ENCODE measurements at regions not wholly inside any gene's neighbourhood (a gene's known extent, or its start where the extent isn't known, plus 50 kb on each side); places are given as distances from the start of the nearest gene placed in this dataset.

DNA sequence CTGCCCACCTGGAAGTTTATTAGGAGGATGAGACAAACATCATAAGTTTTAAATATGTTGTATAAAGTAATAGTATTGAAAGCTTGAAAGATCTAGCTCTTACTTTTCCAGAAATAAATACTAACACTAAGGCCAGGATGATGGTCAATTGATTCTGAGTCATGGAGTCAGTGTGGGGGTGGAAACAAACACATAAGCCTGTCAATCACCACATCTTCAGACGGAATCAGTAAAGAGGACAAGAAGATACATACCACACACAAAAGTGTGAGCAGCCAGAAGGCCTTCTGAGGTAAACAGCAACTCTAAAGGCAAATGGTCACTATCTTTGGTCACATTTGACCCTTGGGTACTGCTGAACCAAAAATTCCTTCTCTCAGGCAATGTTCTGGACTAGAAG lies 365.0 kb upstream of the RASGEF1B start:
- no peak for TF ChIP-seq POLR2A (IDR thresholded peaks at IDR 0.05; ENCODE audit: low read depth, low read length)
- no peak for DNase-seq (ENCODE audit: insufficient read length, low spot score)
- FAIRE-seq: no peak

DNA sequence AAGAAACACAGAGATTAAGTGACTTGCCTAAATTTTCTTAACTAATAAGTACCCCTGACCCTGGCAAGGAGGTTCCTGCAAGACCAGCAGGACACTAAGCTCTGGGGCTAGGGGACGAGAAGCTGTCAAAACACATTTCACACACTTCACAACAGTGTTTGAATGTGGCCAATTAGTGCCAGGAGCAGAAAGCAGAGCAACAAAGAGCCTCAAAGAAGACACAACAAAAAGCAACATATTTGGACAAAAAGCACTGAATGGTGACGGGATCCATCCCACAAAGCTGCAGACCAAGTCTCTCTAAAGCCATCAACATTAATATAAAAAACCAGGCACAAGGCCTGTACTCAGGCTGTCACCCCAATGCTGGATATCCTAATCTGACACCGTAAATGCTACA lies 361.9 kb upstream of the RASGEF1B start:
- no peak for TF ChIP-seq POLR2A (IDR thresholded peaks at IDR 0.05; ENCODE audit: low read depth, low read length)
- FAIRE-seq (no peak), DNase-seq (ENCODE audit: insufficient read length, low spot score) (no peak)

DNA sequence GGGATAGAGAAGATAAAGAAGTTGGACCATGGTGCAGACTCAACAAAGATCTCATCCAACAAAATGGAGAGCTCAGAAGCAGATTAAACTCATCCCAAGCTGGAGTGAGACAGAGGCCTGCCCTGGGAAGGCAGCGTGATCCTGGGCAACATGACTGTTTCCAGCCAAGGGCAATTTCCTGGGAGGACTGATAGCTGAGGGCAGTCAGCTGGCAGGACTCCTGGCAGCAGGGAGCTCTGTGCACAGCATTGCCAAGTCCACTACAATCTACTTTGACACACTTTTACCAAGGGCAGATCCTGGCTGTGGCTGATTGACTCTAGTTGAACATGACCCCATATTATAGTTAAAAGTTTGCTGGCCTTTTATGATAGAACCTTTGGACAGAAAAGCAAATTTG lies 357.3 kb upstream of the RASGEF1B start:
- FAIRE-seq (no peak), DNase-seq (ENCODE audit: insufficient read length, low spot score) (no peak)
- no peak for TF ChIP-seq POLR2A (IDR thresholded peaks at IDR 0.05; ENCODE audit: low read depth, low read length)

DNA sequence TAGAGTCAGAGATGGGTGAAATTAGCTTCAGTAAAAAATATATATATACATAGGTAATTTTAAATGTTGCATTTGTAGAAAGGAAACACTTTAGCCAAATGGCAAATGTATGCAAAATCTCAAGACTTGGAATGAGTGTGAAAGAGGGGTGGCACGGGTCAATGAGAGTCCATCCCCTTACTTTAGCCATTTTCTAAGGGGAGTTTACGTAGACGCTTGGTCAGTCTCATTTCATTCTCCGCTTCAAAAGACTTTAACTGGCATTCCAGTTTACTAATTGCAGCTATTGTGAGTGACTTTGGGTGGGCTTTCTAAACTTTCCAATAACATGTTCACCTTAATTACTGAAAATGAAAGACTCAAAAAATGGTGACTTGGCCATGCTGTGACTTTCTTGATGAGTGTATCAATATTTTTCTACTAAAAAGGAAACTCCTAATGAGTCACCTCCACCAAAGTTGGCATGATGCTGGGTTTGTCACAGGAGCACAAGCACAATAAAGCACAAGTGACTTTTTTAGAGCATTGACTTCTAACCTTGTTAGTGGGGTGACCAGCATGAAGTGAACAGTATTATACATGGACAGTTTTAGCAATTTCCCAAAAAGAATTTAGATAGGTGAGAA lies 356.0 kb upstream of the RASGEF1B start:
- FAIRE-seq (no peak), DNase-seq (ENCODE audit: insufficient read length, low spot score) (no peak)
- no peak for TF ChIP-seq POLR2A (IDR thresholded peaks at IDR 0.05; ENCODE audit: low read depth, low read length)

DNA sequence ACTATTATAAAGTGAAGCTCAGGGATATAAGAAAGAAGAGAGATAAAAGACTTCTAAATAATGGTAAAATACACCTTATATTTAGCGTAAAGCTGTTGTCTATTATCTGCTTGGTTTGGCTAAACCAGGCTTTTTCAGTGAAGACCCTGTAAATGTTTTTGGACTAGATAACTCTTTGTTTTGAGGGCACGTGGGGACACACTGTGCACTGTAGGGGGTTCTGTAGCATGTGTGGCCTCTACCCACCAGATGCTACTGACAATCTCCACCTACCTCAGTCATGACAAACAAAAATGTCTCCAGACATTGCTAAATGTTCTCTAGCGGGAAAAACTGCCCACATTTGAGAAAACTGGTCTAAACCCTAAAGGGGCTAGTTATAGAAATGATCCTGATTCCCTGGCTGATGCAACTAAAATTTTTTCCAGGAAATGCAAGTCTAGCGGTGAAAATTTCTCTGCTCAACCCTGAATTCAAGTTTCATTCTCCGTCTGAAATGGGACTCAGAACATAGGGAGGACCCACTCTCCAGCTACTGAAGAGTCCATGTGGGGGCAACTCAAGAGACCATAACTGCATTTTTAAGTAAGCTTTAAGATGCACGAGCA lies 355.2 kb upstream of the RASGEF1B start:
- no peak for FAIRE-seq

DNA sequence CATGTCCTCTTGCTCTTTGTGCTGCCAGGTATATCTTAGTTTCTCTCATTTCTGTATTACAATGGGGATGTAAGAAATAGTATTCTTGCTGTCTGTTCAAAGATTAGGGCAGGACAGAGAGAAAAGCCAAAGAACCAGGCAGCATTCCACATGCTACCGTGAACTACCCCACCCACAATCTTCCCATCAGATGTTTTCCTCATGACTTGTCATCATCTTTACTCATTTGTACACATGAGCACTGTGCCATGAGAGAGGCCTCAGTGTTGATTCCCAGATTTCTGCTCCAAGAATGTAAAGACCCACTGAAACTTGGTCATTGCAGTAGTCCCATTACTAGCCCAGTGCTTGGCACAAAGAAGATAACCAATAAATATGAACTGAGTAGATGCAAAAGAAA lies 354.6 kb upstream of the RASGEF1B start:
- no peak for TF ChIP-seq POLR2A (IDR thresholded peaks at IDR 0.05; ENCODE audit: low read depth, low read length)
- FAIRE-seq: no peak

More for the DNA sequence above, 355.2 kb upstream of the RASGEF1B start:
- no peak for TF ChIP-seq POLR2A (IDR thresholded peaks at IDR 0.05; ENCODE audit: low read depth, low read length)
- no peak for DNase-seq (ENCODE audit: insufficient read length, low spot score)

DNA sequence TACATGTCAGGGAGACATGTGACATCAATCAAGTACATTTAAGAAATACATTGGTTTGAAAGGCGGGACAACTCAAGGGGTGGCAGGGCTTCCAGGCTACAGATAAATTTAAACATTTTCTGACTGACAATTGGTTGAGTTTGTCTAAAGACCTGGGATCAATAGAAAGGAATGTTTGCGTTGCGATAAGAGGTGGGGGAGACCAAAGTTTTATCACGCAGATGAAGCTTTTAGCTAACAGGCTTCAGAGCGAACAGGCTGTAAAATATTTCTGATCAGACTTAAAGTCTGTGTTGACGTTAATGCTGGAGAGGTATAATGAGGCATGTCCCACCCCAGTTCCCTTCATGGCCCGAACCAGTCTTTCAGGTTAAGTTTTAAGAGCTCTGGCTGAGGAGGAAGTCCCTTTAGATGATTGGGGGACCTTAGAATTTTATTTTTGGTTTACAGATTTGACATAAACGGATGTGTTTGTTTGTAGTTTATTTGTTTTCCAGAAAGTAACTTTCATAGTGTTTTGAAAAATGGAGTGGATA lies 346.7 kb upstream of the RASGEF1B start:
- no peak for TF ChIP-seq POLR2A (IDR thresholded peaks at IDR 0.05; ENCODE audit: low read depth, low read length)
- FAIRE-seq: no peak

More for the DNA sequence above, 354.6 kb upstream of the RASGEF1B start:
- DNase-seq (ENCODE audit: insufficient read length, low spot score): no peak

DNA sequence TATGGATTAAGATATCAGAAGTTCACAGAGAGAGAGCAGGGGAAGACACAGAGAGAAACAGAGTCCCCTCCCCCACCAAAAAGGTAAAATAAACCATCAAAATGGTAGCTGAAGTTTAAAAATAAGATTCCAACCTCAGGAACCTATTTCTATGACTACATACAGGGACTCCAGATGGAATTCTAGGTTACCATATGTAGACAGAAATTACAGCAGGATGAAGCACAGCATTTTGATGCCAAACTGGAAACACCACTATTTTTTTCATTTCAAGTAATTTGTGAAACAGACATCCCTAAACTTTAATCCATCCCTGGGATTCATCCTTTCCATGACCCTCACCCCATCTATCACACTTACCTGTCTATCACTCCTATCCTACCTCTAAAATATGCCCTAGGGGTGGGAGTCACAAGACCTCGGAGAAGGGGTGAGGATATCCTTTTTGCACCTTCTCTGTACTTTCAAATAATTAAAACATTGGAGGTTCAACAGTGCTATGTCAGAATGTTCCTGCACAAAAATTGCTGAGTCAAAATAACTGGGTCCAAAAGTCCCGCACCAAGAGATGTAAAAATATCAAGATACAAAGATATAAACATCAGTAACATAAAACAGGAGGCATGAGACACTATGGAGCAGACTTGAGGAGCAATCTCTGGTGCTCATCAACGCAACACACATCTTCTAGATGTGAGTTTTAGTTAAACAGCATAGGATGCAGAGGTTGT lies 344.5 kb upstream of the RASGEF1B start:
- FAIRE-seq (no peak), DNase-seq (ENCODE audit: insufficient read length, low spot score) (no peak)
- no peak for TF ChIP-seq POLR2A (IDR thresholded peaks at IDR 0.05; ENCODE audit: low read depth, low read length)

More for the DNA sequence above, 346.7 kb upstream of the RASGEF1B start:
- DNase-seq (ENCODE audit: insufficient read length, low spot score): no peak

DNA sequence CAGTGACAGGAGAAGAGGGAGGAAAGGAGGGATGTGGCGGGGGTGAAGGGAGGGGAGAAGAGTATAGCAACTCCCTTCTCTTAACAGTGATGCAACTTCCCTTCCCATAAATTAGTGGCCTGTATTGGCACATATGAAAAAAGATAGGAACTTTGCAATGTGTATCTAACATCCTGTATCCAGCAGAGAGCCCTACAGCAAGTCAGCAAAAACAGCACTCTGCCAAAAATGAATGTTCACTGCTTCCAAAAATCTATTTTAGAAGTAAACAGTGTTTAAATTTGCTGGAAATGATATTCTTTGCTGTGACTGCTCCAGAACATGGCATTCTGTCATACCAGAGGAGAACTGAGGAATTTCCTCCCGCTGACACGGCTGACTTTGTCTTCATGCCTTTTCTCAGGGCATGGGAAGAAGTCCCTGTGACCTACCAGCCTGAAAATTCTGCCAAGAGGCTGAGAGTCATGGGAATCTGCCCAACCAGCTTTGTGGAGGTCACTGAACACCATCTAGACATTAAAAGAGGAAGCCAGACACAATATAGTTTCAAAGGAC lies 343.4 kb upstream of the RASGEF1B start:
- FAIRE-seq (no peak), DNase-seq (ENCODE audit: insufficient read length, low spot score) (no peak)
- no peak for TF ChIP-seq POLR2A (IDR thresholded peaks at IDR 0.05; ENCODE audit: low read depth, low read length)

DNA sequence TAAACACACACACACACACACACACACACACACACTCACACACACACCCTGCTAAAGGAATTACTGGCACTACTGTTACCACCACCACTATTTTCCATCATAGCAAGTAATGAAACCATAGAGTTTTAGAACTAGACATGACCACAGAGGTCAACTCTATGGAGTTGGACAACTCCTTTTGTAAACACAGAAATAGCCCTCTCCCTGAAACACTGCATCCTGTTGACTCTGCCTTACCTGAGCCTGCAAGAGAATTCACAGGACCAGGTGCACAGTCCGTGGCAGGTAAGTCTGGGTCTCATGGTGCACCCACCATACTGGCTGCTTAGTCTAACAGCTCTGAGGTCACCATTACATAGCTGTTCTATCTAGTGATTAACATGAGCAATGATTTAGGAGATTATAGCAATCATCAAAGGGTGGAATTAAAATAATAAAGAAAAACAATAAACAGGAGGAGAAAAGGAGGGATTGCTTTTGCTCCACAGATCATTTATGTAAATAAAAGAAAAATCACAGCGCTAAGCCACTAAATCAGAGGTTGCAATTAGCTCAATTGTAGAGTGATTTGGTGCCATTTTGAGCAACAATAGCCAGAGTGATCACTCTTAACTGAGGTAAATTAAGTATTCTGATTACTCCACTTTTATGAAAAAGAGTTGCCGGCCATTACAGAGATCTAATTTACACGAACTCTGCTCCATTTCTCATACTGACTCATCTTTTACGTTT lies 340.0 kb upstream of the RASGEF1B start:
- FAIRE-seq (no peak), DNase-seq (ENCODE audit: insufficient read length, low spot score) (no peak)
- no peak for TF ChIP-seq POLR2A (IDR thresholded peaks at IDR 0.05; ENCODE audit: low read depth, low read length)

DNA sequence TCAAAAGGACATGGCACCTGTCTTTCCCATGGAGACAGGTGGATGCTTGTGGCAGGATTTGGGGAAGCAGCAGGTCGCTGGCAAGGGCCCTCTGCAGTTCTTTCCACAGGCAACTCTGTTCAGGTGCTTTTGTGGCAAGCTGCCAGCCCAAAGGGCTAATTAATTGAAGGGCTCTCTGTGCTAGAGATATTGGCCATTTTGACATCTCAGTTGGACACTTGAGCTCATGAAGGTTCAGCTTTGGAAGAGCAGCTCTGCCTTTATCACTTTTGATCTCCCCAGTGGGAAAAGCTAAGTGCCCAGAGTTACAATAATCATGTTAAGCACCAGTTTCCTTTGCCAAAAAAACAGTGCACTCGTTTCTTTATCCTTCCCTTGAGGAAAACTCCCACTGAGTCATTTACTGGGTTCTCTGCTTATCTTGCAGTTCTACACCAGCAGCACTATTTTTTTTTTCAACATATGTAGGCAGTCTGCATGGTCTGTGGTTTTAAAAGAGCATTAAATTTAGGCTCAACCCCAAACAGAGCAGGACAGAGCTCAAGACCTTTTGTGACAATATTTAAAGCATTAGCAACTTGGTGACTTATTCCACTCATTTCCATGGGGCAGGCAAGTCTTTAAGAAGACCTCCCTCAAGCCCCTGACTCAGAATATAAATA lies 336.4 kb upstream of the RASGEF1B start:
- FAIRE-seq: no peak

DNA sequence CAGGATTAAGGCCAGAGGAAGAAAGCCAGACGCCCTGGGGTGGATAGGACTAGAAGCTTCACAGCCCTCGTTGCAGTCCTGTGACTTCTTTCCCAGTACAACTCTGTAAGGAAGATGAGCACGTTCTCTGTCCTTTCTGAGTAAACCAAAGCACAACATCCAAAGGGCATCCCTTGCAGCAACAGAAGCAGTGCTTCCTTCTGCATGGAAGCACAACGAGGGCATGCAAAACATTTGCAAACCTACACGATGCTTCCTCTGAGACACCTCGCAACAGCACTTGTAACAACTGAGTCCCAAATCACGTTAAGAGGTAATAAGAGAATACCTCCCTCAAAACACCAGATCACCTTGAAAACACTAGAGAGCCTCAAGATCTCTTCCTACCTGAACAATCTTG lies 335.7 kb upstream of the RASGEF1B start:
- FAIRE-seq (no peak), DNase-seq (ENCODE audit: insufficient read length, low spot score) (no peak)
- TF ChIP-seq POLR2A (IDR thresholded peaks at IDR 0.05; ENCODE audit: low read depth, low read length): no peak

More for the DNA sequence above, 336.4 kb upstream of the RASGEF1B start:
- DNase-seq (ENCODE audit: insufficient read length, low spot score): no peak
- no peak for TF ChIP-seq POLR2A (IDR thresholded peaks at IDR 0.05; ENCODE audit: low read depth, low read length)

DNA sequence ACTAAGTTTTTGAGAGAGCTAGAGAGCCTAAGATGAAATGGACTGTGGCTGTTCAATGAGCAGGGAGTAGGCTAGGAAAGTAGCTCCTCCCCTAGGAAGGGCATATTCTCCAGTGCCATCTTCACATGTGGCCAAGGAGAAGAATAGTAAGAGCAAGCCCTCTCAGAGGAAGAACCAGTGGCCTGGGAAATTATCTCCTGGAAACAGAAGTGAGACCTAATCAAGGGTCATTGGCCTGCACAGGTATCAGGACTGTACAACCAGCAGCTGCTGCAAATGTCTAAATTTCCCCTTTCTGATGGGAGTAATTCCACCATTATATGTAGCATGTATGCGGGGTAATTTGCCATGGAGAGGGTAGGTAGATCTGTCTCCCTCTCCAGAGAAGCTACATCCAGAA lies 334.8 kb upstream of the RASGEF1B start:
- DNase-seq (ENCODE audit: insufficient read length, low spot score) (no peak), FAIRE-seq (no peak)
- TF ChIP-seq POLR2A (IDR thresholded peaks at IDR 0.05; ENCODE audit: low read depth, low read length): no peak

Data from H54 (cell line).